Loucy (cell line): ENCODE measurements at regions not wholly inside any gene's neighbourhood (a gene's known extent, or its start where the extent isn't known, plus 50 kb on each side); places are given as distances from the start of the nearest gene placed in this dataset.

ENCODE experiments used
- H2AFZ ChIP-seq: fragments of 200-600 bp; sonication (generic); 2 replicates; pipeline ENCODE4 v1.6.0; 2016; ENCODE audit warnings: antibody characterized with exemption, mild to moderate bottlenecking, low read length, moderate library complexity
- H3F3A ChIP-seq: fragments of 200-600 bp; 2 replicates; pipeline ENCODE4 v1.6.0; 2016; ENCODE audit warnings: antibody characterized with exemption, low read depth, mild to moderate bottlenecking
- H3K27me3 ChIP-seq: fragments of 200-600 bp; sonication (generic); 2 replicates; pipeline ENCODE4 v1.6.1; 2014; ENCODE audit warnings: low read length, mild to moderate bottlenecking; ENCODE audit not compliant: insufficient read depth, poor library complexity, severe bottlenecking
- H3K36me3 ChIP-seq: fragments of 200-600 bp; sonication (generic); 2 replicates; pipeline ENCODE4 v1.6.1; 2016; ENCODE audit warnings: low read length; ENCODE audit not compliant: insufficient read depth
- H3K4me1 ChIP-seq: fragments of 200-600 bp; sonication (generic); 2 replicates; pipeline ENCODE4 v1.5.1; 2014; ENCODE audit warnings: low read length, mild to moderate bottlenecking; ENCODE audit not compliant: insufficient read depth, poor library complexity, severe bottlenecking
- H3K4me2 ChIP-seq: fragments of 200-600 bp; sonication (generic); 2 replicates; pipeline ENCODE4 v1.6.0; 2014; ENCODE audit warnings: antibody characterized with exemption, low read length, low read depth, mild to moderate bottlenecking; ENCODE audit not compliant: poor library complexity, severe bottlenecking
- H3K4me3 ChIP-seq: fragments of 200-600 bp; sonication (generic); 2 replicates; pipeline ENCODE4 v1.5.1; 2014; ENCODE audit warnings: low read length, mild to moderate bottlenecking, mixed read lengths; ENCODE audit not compliant: poor library complexity, severe bottlenecking
- H3K79me2 ChIP-seq: fragments of 200-600 bp; sonication (generic); 2 replicates; pipeline ENCODE4 v1.6.1; 2014; ENCODE audit warnings: low read length; ENCODE audit not compliant: insufficient read depth
- H3K9ac ChIP-seq: fragments of 200-600 bp; sonication (generic); 2 replicates; pipeline ENCODE4 v1.6.0; 2014; ENCODE audit warnings: mild to moderate bottlenecking, low read depth, low read length, moderate library complexity; ENCODE audit not compliant: poor library complexity, severe bottlenecking
- H3K9me2 ChIP-seq: fragments of 200-600 bp; sonication (generic); replicated peaks from 2 replicates; pipeline ENCODE4 v1.6.1; 2016; ENCODE audit warnings: low read depth, low read length, mixed read lengths
- H3K9me3 ChIP-seq: fragments of 200-600 bp; sonication (generic); 2 replicates; pipeline ENCODE4 v1.6.1; 2014; ENCODE audit warnings: mild to moderate bottlenecking, antibody characterized with exemption, low read length, low read depth; ENCODE audit not compliant: insufficient read depth
- H4K20me1 ChIP-seq: fragments of 200-600 bp; sonication (generic); 2 replicates; pipeline ENCODE4 v1.6.0; 2014; ENCODE audit warnings: antibody characterized with exemption, low read length, mild to moderate bottlenecking; ENCODE audit not compliant: insufficient read depth, poor library complexity, severe bottlenecking
- EZH2phosphoT487 ChIP-seq: fragments of 200-600 bp; IDR thresholded peaks from 2 replicates; pipeline ENCODE4 v1.6.1; 2018; ENCODE audit warnings: antibody characterized with exemption, mild to moderate bottlenecking, moderate library complexity, borderline replicate concordance
- TF ChIP-seq, protein P1 (sequence below): fragments of 200-600 bp; sonication (generic); conservative IDR thresholded peaks from 2 replicates; pipeline ENCODE4 v1.5.1; 2014; ENCODE audit warnings: mild to moderate bottlenecking, antibody characterized with exemption, low read length

DNA sequence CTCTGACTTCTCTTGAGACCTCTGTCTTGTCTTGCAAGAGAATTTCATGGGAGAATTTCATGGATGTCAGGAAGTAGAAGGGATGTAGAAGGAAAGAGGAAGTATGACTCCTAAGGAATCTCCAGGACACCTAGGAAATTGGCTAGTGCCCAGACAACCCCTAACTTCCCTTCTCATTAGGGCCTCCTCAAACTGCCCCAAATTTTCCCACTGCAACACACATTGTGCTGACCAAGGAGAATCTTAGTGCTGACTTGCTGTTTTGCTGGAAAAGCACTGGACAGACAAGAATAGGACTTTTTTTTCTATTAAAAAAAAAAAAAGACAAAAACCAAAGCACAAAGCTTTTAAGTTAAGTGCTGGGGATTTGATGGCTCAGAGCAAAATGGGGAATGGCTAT lies 236.1 kb upstream of the CADM1 start:
- TF ChIP-seq, protein P1, sequence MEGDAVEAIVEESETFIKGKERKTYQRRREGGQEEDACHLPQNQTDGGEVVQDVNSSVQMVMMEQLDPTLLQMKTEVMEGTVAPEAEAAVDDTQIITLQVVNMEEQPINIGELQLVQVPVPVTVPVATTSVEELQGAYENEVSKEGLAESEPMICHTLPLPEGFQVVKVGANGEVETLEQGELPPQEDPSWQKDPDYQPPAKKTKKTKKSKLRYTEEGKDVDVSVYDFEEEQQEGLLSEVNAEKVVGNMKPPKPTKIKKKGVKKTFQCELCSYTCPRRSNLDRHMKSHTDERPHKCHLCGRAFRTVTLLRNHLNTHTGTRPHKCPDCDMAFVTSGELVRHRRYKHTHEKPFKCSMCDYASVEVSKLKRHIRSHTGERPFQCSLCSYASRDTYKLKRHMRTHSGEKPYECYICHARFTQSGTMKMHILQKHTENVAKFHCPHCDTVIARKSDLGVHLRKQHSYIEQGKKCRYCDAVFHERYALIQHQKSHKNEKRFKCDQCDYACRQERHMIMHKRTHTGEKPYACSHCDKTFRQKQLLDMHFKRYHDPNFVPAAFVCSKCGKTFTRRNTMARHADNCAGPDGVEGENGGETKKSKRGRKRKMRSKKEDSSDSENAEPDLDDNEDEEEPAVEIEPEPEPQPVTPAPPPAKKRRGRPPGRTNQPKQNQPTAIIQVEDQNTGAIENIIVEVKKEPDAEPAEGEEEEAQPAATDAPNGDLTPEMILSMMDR = no peak
- TF ChIP-seq EZH2phosphoT487 = no peak
- Histone ChIP-seq H3K27me3 (no peaks in the 10 kb centered on the region), H3K4me3 (no peak overlapping the region), H3K4me2 (no peak overlapping the region), H3K4me1 (no peaks in the 10 kb centered on the region), H3K79me2 (no peaks in the 10 kb centered on the region), H4K20me1 (no peaks in the 10 kb centered on the region), H3F3A (no peaks in the 10 kb centered on the region), H2AFZ (no peak overlapping the region), H3K9me3 (no peaks in the 10 kb centered on the region), H3K9me2 (no peaks in the 10 kb centered on the region), H3K9ac (no peak overlapping the region), H3K36me3 (no peaks in the 10 kb centered on the region)

- no peaks in the 10 kb centered on the region for H3K9me2 ChIP-seq
- no peaks in the 10 kb centered on the region for H3K36me3 ChIP-seq
- no peak overlapping the region for H3K4me3 ChIP-seq
- H3F3A ChIP-seq = no peaks in the 10 kb centered on the region
- H2AFZ ChIP-seq = no peak overlapping the region
- H3K9ac ChIP-seq = no peak overlapping the region
- H4K20me1 ChIP-seq = no peaks in the 10 kb centered on the region
- H3K9me3 ChIP-seq = no peaks in the 10 kb centered on the region
- TF ChIP-seq EZH2phosphoT487 = no peak
- TF ChIP-seq, protein P1 = no peak
- H3K27me3 ChIP-seq = no peaks in the 10 kb centered on the region
- H3K79me2 ChIP-seq = no peaks in the 10 kb centered on the region
- no peak overlapping the region for H3K4me2 ChIP-seq
- H3K4me1 ChIP-seq = no peaks in the 10 kb centered on the region
These were observed 235.7 kb upstream of the CADM1 start for GRCh38 chr11:115739878-115740277.

- H3K4me3 ChIP-seq = no peak overlapping the region
- no peak overlapping the region for H3K9ac ChIP-seq
- H3K4me1 ChIP-seq = no peaks in the 10 kb centered on the region
- H3K27me3 ChIP-seq = no peaks in the 10 kb centered on the region
- H3K9me2 ChIP-seq = no peaks in the 10 kb centered on the region
- H3K36me3 ChIP-seq = no peaks in the 10 kb centered on the region
- H3F3A ChIP-seq = no peaks in the 10 kb centered on the region
- no peaks in the 10 kb centered on the region for H3K79me2 ChIP-seq
- no peak overlapping the region for H2AFZ ChIP-seq
- no peaks in the 10 kb centered on the region for H4K20me1 ChIP-seq
- TF ChIP-seq, protein P1 = no peak
- TF ChIP-seq EZH2phosphoT487 = no peak
- H3K4me2 ChIP-seq = no peak overlapping the region
- no peaks in the 10 kb centered on the region for H3K9me3 ChIP-seq
These were observed 234.9 kb upstream of the CADM1 start for GRCh38 chr11:115739146-115739545.
